ENCODE measurements at regions not wholly inside any gene's neighbourhood (a gene's known extent, or its start where the extent isn't known, plus 50 kb on each side); places are given as distances from the start of the nearest gene placed in this dataset.

DNA sequence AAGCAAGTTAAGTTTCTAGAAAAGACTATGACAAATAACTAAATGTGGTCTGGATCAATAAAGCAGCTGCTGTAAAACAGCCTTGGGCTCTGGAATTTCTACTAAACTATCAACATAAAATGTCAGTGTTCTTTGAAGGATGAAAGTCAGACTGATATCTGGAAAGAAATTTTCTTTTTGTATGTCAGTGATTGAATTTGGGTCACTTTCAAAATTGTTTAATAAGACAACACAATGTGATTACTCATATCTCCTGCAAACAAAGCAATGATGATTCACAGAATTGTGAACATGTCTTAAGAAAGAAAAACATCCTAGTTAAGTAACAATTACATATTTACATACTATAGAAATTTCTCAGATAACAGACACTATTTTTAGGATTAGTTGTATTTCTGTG, 826.4 kb downstream of the PLA2G4A start:
- TF ChIP-seq, protein P1, sequence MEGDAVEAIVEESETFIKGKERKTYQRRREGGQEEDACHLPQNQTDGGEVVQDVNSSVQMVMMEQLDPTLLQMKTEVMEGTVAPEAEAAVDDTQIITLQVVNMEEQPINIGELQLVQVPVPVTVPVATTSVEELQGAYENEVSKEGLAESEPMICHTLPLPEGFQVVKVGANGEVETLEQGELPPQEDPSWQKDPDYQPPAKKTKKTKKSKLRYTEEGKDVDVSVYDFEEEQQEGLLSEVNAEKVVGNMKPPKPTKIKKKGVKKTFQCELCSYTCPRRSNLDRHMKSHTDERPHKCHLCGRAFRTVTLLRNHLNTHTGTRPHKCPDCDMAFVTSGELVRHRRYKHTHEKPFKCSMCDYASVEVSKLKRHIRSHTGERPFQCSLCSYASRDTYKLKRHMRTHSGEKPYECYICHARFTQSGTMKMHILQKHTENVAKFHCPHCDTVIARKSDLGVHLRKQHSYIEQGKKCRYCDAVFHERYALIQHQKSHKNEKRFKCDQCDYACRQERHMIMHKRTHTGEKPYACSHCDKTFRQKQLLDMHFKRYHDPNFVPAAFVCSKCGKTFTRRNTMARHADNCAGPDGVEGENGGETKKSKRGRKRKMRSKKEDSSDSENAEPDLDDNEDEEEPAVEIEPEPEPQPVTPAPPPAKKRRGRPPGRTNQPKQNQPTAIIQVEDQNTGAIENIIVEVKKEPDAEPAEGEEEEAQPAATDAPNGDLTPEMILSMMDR (conservative IDR thresholded peaks at IDR 0.05; ENCODE audit: low read depth in 2 of 2) = no peak
- TF ChIP-seq POLR2AphosphoS5 (IDR thresholded peaks at IDR 0.05; ENCODE audit: low read depth) (no peak), EZH2 (IDR thresholded peaks at IDR 0.05; ENCODE audit: low read depth, unreplicated experiment) (no peak), EZH2phosphoT487 (IDR thresholded peaks at IDR 0.05; ENCODE audit: unreplicated experiment) (no peak), CREB1 (CRISPR knock-in tag; IDR thresholded peaks at IDR 0.05; ENCODE audit: low read depth) (no peak), JUNB (IDR thresholded peaks at IDR 0.05; ENCODE audit: unreplicated experiment) (no peak), ZNF331 (CRISPR knock-in tag; IDR thresholded peaks at IDR 0.05; ENCODE audit: low read depth) (no peak)
- TF ChIP-seq, protein P2, sequence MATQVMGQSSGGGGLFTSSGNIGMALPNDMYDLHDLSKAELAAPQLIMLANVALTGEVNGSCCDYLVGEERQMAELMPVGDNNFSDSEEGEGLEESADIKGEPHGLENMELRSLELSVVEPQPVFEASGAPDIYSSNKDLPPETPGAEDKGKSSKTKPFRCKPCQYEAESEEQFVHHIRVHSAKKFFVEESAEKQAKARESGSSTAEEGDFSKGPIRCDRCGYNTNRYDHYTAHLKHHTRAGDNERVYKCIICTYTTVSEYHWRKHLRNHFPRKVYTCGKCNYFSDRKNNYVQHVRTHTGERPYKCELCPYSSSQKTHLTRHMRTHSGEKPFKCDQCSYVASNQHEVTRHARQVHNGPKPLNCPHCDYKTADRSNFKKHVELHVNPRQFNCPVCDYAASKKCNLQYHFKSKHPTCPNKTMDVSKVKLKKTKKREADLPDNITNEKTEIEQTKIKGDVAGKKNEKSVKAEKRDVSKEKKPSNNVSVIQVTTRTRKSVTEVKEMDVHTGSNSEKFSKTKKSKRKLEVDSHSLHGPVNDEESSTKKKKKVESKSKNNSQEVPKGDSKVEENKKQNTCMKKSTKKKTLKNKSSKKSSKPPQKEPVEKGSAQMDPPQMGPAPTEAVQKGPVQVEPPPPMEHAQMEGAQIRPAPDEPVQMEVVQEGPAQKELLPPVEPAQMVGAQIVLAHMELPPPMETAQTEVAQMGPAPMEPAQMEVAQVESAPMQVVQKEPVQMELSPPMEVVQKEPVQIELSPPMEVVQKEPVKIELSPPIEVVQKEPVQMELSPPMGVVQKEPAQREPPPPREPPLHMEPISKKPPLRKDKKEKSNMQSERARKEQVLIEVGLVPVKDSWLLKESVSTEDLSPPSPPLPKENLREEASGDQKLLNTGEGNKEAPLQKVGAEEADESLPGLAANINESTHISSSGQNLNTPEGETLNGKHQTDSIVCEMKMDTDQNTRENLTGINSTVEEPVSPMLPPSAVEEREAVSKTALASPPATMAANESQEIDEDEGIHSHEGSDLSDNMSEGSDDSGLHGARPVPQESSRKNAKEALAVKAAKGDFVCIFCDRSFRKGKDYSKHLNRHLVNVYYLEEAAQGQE (IDR thresholded peaks at IDR 0.05; ENCODE audit: unreplicated experiment) = no peak
- TF ChIP-seq, protein P3, sequence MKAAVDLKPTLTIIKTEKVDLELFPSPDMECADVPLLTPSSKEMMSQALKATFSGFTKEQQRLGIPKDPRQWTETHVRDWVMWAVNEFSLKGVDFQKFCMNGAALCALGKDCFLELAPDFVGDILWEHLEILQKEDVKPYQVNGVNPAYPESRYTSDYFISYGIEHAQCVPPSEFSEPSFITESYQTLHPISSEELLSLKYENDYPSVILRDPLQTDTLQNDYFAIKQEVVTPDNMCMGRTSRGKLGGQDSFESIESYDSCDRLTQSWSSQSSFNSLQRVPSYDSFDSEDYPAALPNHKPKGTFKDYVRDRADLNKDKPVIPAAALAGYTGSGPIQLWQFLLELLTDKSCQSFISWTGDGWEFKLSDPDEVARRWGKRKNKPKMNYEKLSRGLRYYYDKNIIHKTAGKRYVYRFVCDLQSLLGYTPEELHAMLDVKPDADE (IDR thresholded peaks at IDR 0.05) = no peak

Data from GM23338 (cell line).